HG02610 (cell line): ENCODE measurements at regions not wholly inside any gene's neighbourhood (a gene's known extent, or its start where the extent isn't known, plus 50 kb on each side); places are given as distances from the start of the nearest gene placed in this dataset.

Source experiments
- ATAC-seq: cut with Tn5 transposase; IDR thresholded peaks from one replicate; pipeline ENCODE4 v1.9.1; 2021; ENCODE audit warnings: mild to moderate bottlenecking, moderate library complexity; ENCODE audit not compliant: unreplicated experiment

DNA sequence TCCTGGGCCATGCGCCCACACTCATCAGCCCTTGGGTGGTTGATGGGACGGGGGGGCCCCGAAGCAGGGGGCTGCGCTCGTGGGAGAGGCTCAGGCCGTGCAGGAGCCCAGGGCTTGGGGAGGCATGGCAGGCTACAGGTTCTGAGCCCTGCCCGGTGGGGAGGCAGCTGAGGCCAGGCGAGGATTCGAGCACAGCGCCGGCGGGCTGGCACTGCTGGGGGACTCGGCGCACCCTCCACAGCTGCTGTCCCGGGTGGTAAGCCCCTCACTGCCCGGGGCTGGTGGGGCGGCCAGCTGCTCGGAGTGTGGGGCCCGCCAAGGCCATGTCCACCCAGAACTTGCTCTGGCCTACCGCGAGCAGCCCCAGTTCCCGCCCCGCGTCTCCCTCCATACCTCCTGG is 295.8 kb upstream of the SEL1L start:
- ATAC-seq: no peak

DNA sequence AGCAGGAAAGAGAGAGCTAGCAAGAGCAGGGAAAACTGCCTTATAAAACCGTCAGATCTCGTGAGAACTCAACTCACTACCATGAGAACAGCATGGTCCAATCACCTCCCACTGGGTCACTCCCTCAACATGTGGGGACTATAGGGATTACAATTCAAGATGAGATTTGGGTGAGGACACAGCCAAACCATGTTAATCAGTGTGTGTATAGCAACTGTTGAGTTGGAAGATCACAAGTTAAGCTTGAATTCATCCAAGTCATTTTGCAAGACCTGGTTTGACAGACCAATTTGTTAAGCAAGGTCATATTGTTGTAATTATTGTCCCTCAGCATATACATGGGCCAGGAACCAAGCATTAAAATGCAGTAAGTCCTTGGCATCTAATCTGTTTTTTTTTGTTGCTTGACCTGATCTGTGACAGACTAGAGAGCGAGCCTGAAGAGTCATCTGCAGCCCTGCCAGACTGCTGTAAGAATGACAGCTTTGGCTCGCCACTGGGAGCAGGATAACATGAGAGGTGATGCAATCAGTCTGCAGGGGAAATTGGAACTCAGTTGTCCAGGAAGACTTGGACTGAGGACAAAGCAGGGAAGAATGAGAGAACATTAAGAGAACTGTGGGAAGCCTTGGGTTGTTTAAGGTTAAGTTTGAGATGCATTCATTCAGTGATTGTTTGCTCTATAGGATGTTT is 297.6 kb upstream of the SEL1L start:
- no peak for ATAC-seq

DNA sequence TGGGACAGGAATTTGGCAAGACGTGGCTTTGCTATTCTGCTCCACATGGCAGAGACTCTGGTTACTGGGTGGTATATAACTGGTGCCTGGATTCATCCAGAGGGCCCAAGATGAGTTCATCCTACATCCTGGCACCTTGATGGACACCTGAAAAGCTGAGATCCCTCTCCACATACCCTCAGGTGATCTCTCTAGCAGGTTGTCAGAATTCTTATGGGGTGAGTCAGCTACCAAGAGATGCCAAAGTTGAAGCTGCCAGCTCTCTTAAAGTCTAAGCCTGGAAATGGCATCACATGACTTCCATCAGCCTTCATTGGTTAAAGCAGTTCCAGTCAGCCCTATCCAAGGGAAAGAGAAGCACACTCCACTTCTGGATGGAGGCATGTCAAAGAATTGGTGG is 300.7 kb upstream of the SEL1L start:
- no peak for ATAC-seq

DNA sequence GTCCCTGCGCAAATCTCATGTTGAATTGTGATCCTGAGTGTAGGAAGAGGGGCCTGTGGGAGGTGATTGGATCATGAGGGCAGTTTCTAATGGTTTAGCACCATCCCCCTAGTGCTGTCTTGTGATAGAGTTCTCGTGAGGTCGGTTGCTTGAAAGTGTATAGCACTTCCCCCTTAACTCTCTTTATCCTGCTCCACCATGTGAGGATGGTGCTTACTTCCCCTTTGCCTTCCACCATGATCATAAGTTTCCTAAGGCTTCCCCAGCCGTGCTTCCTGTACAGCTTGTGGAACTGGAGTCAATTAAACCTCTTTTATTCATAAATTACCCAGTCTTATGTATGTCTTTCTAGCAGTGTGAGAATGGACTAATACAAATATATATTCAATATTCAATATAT is 303.7 kb upstream of the SEL1L start:
- no peak for ATAC-seq

DNA sequence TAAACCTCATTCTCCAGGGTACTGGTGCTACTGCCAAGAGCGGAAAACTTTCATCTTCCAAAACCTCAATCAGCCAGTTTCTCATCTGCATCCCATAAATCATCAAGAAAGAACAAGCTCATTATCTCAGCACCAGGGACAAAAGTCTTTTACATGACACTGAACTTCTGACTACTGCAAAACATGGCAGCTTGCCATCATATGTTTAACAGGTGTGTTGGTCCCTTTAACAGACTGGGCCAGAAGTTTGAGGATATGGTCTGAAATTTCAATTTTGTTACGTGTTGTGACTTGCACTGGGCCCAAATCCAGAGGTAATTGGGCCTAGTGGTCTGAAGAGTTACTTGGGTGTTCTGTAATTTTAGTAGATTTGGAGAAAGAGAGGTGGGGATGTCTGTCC is 305.4 kb upstream of the SEL1L start:
- no peak for ATAC-seq

DNA sequence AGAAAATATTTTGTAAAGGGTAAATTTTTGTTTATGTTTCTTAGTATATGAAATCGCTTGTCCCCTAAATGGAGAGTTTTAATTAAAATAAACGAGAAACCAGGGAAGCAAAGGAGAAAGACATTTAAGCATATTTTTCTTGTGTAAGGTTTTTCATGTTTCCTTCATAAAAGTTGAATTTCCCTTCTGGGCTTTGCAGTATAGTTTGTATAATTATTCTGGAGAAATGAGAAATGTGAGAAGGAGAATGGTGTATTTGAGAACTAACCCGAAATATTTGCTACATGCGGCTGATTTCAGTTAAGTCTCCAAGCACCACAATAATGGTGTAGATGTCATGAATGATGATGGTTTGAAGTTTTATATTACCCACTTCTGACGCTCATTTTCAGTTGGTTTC is 307.7 kb upstream of the SEL1L start:
- ATAC-seq: no peak

DNA sequence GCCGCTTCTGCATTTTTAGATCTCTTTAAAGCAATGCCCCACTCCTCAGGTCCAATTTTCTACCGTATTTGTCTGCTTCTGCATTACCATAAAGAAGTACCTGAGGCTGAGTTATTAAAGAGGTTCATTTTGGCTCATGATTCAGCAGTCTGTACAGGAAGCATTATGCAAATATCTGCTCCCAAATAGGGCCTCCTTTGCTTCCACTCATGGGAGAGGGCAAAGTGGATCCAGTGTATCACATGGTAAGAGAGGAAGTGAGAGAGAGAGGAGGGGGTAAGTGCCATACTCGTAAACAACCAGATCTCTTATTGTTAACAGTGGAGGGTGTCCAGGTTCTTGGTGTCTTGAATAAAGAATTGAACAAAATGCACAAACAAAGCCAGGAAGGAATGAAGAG is 316.1 kb upstream of the SEL1L start:
- ATAC-seq: no peak

DNA sequence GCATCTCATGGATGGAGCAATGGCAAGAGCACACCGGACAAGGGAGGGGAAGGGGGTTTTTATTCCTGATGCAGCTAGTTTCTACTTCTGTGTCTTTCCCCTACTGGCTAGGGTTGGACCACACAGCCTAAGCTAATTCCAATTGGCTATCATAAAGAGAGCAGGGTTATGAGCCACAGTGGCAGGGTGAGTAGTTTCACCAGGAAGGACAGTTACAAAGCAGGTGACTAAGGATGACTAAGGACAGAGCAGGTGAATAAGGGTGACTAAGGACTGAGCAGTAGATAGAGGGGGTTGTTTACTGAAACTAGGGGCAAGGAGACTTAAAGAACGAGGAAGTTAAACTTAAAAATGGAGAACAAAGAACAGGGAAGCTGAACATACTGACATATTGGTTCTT is 321.4 kb upstream of the SEL1L start:
- ATAC-seq: no peak

DNA sequence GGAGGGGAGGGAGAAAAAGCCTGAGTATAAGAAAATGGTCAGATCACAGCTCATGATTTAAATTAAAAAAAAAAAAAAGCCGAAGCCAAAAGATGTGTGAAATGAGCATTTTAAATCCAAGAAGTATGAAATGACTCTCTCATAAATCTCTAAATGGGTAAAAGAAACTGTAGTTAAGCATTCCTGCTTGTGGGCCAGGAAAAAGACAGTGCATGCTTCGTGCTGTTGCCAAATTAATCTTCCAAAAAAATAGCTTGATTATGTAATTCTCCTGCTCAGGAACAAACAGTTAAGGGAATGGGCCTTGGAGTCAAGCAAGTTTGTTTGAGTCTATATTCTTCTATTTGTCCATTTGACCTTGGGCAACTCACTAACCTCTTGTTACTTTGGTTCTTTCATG is 325.4 kb upstream of the SEL1L start:
- no peak for ATAC-seq

DNA sequence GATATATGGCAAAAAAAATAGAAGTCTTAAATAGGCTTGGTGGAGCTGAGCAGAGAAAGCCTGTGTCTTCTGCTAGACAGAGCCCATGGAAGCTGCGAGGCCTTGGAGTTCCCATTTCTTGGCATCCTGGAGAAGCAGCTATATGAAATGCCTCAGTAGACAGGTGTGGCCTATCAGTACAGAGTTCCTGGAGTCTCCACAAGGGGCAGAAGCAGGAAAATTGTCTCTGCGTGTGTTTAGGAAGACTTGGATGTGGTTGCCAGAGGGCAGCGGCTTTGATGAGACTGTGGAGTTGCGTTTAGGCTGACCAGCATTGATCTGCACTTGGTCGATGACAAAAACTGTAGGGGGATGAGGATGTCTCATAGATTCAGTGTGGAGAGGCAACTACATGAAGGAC is 334.5 kb upstream of the SEL1L start:
- ATAC-seq: no peak

DNA sequence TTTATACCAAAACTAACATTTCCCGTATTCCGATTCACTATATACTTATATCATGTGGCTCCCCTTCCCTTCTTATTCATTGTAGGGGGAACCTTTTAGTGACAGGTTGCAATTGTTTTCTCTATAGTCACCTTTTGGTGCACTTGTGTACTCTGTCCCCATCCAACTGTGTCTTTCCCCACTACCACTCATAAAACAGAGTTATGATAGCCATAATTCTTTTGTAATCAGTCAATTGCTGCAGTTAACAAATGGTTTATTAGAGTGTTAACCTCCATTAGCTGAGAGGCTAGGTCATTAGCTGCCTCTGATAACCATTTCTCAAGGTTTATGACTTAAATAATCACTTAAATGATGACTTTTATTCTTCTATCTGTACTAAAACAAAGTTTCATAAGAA is 338.1 kb upstream of the SEL1L start:
- ATAC-seq: no peak

DNA sequence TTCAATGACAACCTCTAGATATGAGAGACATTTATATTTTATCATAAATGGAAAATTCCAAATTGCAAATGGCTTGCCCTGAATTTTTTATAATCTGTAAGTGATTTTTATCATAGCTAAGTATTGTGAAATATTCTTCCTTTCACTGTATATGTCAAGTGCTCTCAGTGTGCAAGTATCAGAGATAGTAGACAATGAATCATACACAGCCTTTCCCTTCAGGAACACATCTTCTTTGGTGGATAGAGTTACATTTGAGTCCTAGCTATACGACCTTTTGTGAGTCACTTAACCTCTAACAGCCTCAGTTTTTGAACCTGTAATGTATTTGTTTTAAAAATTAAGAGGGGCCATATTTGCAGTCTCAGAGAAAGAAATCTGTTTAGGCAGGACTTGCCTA is 350.7 kb upstream of the SEL1L start:
- no peak for ATAC-seq

DNA sequence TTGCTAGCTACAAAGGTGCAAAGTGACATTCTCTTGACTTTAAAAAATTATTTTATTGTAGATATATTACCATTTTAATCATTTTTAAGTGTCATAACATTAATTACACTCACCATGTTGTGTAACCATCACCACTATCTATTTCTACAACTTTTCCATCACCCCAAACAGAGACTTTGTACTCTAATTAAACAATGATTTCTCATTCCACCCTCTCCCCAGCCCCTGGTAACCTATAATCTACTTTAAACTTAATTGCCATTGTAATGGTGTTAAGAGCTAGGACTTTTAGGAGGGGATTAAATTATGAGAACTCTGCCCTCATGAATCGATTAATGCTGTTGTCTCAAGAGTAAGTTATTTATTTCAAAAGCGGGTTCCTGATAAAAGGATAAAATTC is 352.9 kb upstream of the SEL1L start:
- ATAC-seq: no peak

DNA sequence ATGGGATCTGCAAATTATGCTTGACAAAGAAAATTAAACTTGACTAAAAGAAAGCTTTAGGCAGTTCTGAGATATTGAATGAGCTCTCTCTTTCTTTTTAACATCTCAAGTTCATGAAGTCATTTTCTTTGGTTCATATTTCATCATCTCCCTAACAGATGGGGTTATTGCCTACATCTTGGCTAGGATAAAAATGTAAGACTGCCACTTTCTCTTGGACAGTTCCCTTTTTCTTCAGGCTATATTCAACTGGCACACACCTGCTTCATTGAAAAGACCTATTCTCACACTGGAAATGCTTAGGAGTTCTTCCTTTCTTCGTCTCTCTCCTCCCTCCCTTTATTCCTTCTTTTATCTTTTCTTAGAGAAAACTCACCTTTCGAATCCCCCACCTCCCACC is 355.9 kb upstream of the SEL1L start:
- no peak for ATAC-seq

DNA sequence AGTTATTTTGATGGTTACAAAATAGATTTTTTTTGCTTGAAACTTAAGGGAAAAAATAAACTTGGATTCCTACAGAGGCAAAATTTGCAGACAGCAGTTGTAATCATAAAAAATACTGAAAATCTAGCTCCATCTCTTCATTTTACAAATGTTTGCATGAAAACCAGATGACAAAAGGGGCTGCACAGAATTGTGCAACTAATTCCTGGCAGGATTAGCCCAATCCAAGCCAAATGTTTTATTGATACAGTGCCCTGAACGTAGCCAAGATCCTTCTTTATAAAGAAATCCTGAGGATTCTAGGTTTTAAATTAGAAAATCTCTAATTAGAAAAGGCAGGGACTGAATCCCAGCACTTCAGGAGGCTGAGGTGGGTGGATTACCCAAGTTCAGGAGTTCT is 356.4 kb upstream of the SEL1L start:
- ATAC-seq: no peak

DNA sequence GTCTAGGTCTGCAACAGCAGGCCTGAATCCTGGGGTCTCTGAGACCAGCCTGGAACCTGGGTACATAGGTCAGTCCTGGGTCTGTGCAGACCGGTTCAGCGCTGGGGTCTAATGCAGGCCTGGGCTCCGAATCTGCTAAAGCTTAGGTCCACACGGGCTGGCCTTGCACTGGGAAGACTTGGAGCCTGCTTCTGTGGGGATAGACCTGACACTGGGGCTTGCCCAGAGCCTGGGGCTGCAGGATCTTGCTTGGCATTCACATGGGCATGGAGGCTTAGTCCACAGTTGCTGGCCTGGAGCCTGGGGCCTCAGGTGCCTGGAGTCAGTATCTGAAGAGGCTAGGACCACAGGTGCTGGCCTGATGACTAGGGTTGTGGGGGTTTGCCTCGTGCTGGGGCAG is 369.8 kb upstream of the SEL1L start:
- no peak for ATAC-seq

DNA sequence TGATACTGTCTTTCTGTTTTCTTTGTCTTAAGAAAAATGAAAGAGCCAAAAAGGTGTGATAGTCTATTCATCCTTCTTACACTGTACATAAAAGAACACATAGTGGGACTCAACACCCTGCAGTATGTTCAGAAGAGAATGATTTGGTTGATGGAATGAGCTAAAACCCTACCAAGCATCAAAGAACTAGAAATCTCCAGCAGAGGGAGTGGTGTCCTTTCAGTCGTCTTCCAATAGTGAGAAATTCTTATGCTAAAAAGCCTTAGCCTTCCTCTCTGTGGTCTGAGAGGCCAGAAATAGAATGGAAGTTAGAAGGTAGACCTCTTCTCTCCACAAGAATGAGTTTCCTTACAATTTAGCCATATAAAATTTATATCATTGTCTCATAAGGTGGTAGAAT is 393.4 kb upstream of the SEL1L start:
- ATAC-seq: no peak

DNA sequence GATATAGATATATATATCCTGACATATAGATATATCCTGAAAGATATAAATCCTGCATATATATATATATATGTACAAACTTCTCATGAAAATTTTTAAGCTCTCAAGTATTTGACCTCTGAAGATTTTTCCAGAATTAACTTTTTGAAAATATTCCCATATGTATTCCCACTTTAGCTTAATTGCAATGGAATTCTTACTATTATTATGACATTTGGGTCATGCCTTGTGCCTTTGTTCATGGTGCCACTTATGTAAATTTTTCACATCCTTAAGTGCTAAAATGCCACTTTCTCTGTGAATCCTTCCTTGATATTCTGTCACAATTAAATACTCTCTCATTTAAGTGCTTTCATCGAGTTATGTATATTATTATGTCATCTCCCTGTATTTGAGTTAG is 398.2 kb upstream of the SEL1L start:
- ATAC-seq: no peak

DNA sequence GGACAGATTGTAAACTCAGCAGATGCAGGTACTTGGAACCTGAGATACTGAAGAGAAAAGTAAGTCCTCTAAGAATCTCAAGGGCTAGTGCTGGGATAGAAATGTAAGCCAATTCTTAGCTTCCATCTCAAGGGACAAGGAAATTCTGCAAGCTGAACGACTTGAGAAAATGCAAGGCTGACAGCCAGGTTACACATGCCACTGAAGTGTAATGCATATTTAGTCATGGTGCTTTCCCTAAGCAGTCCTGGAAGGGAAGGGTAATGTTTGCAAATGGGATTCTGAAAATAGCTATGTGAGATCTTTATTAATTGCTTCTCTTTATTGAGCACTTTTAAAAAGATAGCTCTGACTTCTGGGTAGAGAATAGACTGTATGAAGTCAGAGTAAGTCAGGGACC is 402.7 kb upstream of the SEL1L start:
- no peak for ATAC-seq

DNA sequence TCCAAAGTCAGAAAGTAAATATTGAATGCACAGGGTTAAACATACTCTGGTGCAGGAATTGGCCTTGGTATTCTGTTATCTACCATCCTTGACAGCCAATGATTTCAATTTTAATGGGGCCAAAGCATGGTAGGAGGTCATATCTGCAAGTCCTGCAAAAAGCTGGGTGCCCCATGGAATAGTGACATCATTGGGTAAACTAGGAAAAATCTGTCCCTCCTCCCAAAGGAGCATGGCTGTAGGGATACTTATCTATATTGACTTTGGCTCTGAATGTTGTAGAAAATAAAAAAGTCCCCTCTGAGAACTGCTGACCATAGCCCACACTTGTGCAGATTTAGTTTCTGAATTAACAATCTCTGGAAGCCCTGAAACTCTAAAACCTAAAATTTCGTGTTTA is 403.2 kb upstream of the SEL1L start:
- no peak for ATAC-seq

DNA sequence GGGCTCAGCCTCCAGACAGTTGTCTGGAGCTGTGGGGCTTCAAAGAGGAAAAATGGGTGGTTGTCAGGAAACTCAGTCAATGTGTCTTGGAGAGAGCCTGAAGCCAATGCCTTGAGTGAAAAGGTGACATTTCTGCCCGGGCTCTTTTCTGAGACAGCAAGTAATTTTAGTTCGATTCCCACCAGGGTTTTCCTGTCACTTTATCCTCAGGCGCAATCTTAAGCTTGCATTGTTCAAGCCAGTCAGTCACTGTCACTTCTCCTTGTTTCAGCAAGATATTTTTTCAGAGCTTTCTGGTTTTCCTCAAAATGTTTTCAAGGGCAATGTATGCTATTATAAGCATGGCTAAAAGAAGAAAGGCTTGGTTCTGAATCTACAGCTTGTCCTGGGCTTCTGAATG is 404.7 kb upstream of the SEL1L start:
- no peak for ATAC-seq

DNA sequence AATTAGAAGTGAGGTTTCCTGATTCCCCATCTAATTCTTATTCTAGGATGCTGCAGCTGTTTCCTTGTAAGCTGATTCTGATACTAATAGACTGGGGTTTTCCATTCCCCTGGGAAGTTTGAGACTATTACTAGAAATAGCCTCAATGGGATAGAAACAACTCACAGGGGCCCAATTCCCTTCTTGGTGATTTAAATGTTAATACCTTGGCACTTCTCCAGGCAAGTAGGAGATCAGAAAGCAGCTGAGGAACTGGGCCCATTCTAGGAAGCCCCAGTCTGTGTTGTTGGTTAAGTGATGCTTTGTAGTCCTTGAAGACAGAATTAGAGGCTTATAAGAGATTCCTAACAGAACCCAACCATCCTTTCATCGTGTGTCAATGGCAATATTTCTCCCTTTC is 407.0 kb upstream of the SEL1L start:
- no peak for ATAC-seq

DNA sequence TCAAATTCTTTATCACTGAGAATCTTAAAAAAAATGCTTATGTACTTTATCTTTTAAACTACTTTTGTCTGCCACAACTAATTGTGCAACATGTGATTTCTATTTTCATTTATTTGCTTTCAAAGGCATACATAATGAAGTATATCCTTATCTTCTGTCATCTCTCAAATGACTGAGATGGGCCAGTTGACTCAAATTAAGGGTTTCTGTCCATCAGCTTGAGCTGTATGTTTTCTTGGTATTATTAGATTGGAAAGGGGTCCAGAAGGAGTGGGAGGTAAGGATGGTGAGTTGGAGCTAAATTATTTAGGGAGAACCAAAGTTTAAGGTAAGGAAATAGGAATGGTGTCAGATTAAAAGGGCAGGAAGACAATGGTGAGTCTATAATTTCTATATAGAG is 408.4 kb upstream of the SEL1L start:
- no peak for ATAC-seq

DNA sequence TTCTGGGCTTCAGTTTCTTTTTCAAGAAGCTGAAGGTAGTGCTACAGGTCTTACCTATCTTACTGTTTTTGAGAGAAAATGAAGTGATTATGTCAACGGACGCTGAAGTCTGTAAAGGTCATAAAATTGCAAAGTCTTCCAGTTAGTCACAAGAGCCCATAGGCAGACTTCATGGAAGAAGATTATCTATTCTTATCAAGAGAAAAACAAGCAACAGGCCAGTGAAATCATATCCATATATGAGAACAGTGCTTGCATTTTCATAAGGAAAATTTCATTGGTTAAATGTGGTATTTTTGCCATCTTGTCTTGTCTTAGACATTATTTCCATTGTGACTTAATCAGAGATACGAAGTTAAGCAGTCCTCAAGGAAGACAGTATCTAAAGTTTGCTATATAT is 412.7 kb upstream of the SEL1L start:
- ATAC-seq: no peak
